Loucy (cell line): ENCODE measurements at regions not wholly inside any gene's neighbourhood (a gene's known extent, or its start where the extent isn't known, plus 50 kb on each side); places are given as distances from the start of the nearest gene placed in this dataset.

Experiments
- H2AFZ ChIP-seq: fragments of 200-600 bp; sonication (generic); 2 replicates; pipeline ENCODE4 v1.6.0; 2016; ENCODE audit warnings: antibody characterized with exemption, mild to moderate bottlenecking, low read length, moderate library complexity
- H3F3A ChIP-seq: fragments of 200-600 bp; 2 replicates; pipeline ENCODE4 v1.6.0; 2016; ENCODE audit warnings: antibody characterized with exemption, low read depth, mild to moderate bottlenecking
- H3K27me3 ChIP-seq: fragments of 200-600 bp; sonication (generic); 2 replicates; pipeline ENCODE4 v1.6.1; 2014; ENCODE audit warnings: low read length, mild to moderate bottlenecking; ENCODE audit not compliant: insufficient read depth, poor library complexity, severe bottlenecking
- H3K36me3 ChIP-seq: fragments of 200-600 bp; sonication (generic); 2 replicates; pipeline ENCODE4 v1.6.1; 2016; ENCODE audit warnings: low read length; ENCODE audit not compliant: insufficient read depth
- H3K4me1 ChIP-seq: fragments of 200-600 bp; sonication (generic); 2 replicates; pipeline ENCODE4 v1.5.1; 2014; ENCODE audit warnings: low read length, mild to moderate bottlenecking; ENCODE audit not compliant: insufficient read depth, poor library complexity, severe bottlenecking
- H3K4me2 ChIP-seq: fragments of 200-600 bp; sonication (generic); 2 replicates; pipeline ENCODE4 v1.6.0; 2014; ENCODE audit warnings: antibody characterized with exemption, low read length, low read depth, mild to moderate bottlenecking; ENCODE audit not compliant: poor library complexity, severe bottlenecking
- H3K4me3 ChIP-seq: fragments of 200-600 bp; sonication (generic); 2 replicates; pipeline ENCODE4 v1.5.1; 2014; ENCODE audit warnings: low read length, mild to moderate bottlenecking, mixed read lengths; ENCODE audit not compliant: poor library complexity, severe bottlenecking
- H3K79me2 ChIP-seq: fragments of 200-600 bp; sonication (generic); 2 replicates; pipeline ENCODE4 v1.6.1; 2014; ENCODE audit warnings: low read length; ENCODE audit not compliant: insufficient read depth
- H3K9ac ChIP-seq: fragments of 200-600 bp; sonication (generic); 2 replicates; pipeline ENCODE4 v1.6.0; 2014; ENCODE audit warnings: mild to moderate bottlenecking, low read depth, low read length, moderate library complexity; ENCODE audit not compliant: poor library complexity, severe bottlenecking
- H3K9me2 ChIP-seq: fragments of 200-600 bp; sonication (generic); replicated peaks from 2 replicates; pipeline ENCODE4 v1.6.1; 2016; ENCODE audit warnings: low read depth, low read length, mixed read lengths
- H3K9me3 ChIP-seq: fragments of 200-600 bp; sonication (generic); 2 replicates; pipeline ENCODE4 v1.6.1; 2014; ENCODE audit warnings: mild to moderate bottlenecking, antibody characterized with exemption, low read length, low read depth; ENCODE audit not compliant: insufficient read depth
- H4K20me1 ChIP-seq: fragments of 200-600 bp; sonication (generic); 2 replicates; pipeline ENCODE4 v1.6.0; 2014; ENCODE audit warnings: antibody characterized with exemption, low read length, mild to moderate bottlenecking; ENCODE audit not compliant: insufficient read depth, poor library complexity, severe bottlenecking
- CTCF ChIP-seq: fragments of 200-600 bp; sonication (generic); conservative IDR thresholded peaks from 2 replicates; pipeline ENCODE4 v1.5.1; 2014; ENCODE audit warnings: mild to moderate bottlenecking, antibody characterized with exemption, low read length
- EZH2phosphoT487 ChIP-seq: fragments of 200-600 bp; IDR thresholded peaks from 2 replicates; pipeline ENCODE4 v1.6.1; 2018; ENCODE audit warnings: antibody characterized with exemption, mild to moderate bottlenecking, moderate library complexity, borderline replicate concordance

- H3K4me1 ChIP-seq, result no peaks in the 10 kb centered on the region
- no peak overlapping the region for H3K4me2 ChIP-seq
- H4K20me1 ChIP-seq, result no peaks in the 10 kb centered on the region
- H3K79me2 ChIP-seq, result no peaks in the 10 kb centered on the region
- no peaks in the 10 kb centered on the region for H3K9me3 ChIP-seq
- no peak overlapping the region for H3K9ac ChIP-seq
- no peaks in the 10 kb centered on the region for H3K36me3 ChIP-seq
- H3K27me3 ChIP-seq, result no peaks in the 10 kb centered on the region
- H3K4me3 ChIP-seq, result no peak overlapping the region
- no peaks in the 10 kb centered on the region for H3F3A ChIP-seq
- H3K9me2 ChIP-seq, result no peaks in the 10 kb centered on the region
- no peak overlapping the region for H2AFZ ChIP-seq
- TF ChIP-seq EZH2phosphoT487 (no peak), CTCF (no peak)
These were observed 265.4 kb downstream of the SKIDA1 start for GRCh38 chr10:21260066-21260465.

GRCh38 chr10:21257919-21258318, 267.6 kb downstream of the SKIDA1 start:
- Histone ChIP-seq H3K36me3 (no peaks in the 10 kb centered on the region), H3K9me2 (no peaks in the 10 kb centered on the region), H4K20me1 (no peaks in the 10 kb centered on the region), H3K4me2 (no peak overlapping the region), H3K9me3 (no peaks in the 10 kb centered on the region), H3K4me1 (no peaks in the 10 kb centered on the region), H3K4me3 (no peak overlapping the region), H3K9ac (no peak overlapping the region), H3F3A (no peaks in the 10 kb centered on the region), H2AFZ (no peak overlapping the region), H3K27me3 (no peaks in the 10 kb centered on the region), H3K79me2 (no peaks in the 10 kb centered on the region)
- TF ChIP-seq CTCF (no peak), EZH2phosphoT487 (no peak)

GRCh38 chr10:21257191-21257590, 268.3 kb downstream of the SKIDA1 start:
- Histone ChIP-seq H3K4me3 (no peak overlapping the region), H2AFZ (no peak overlapping the region), H3K4me2 (no peak overlapping the region), H3K4me1 (no peaks in the 10 kb centered on the region), H3K9me3 (no peaks in the 10 kb centered on the region), H3K79me2 (no peaks in the 10 kb centered on the region), H3K9ac (no peak overlapping the region), H3K27me3 (no peaks in the 10 kb centered on the region), H3K36me3 (no peaks in the 10 kb centered on the region), H3K9me2 (no peaks in the 10 kb centered on the region), H4K20me1 (no peaks in the 10 kb centered on the region), H3F3A (no peaks in the 10 kb centered on the region)
- TF ChIP-seq EZH2phosphoT487, result no peak
- no peak for TF ChIP-seq CTCF
